GM21526 (cell line): ENCODE measurements at regions not wholly inside any gene's neighbourhood (a gene's known extent, or its start where the extent isn't known, plus 50 kb on each side); places are given as distances from the start of the nearest gene placed in this dataset.

ENCODE experiments used
- ATAC-seq: cut with Tn5 transposase; IDR thresholded peaks from one replicate; pipeline ENCODE4 v1.9.1; 2021; ENCODE audit warnings: moderate library complexity; ENCODE audit not compliant: unreplicated experiment, low FRiP score

DNA sequence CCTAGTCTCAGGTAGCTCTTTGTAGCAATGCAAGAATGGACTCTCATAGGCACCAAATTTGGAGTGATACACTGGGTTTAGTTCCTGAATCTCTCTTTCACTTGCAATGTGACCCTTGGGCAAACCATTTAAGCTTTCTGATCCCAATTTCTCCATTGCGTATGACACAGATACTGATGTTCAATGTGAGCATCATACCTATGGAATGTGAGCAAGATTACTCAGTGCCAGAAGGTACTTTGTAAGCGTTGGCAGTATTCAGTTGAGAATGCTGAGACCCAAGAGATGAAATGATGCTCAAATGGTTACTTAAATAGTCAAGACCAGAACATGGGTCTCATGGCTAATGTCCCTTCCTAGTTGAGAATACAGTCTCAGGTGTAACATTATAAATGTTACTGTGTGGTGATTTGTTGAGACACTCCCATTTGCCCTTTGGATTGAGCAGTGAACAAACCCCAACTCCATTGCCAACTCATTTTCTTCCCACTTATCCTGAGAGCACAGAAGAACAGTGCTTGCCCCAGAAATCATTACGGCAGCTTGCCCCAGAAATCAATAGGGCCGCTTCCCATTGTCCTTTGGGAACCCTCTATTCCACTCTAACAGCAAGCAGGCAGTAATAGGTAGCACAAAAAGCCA, 134.1 kb downstream of the SOX9 start:
- ATAC-seq, result no peak

DNA sequence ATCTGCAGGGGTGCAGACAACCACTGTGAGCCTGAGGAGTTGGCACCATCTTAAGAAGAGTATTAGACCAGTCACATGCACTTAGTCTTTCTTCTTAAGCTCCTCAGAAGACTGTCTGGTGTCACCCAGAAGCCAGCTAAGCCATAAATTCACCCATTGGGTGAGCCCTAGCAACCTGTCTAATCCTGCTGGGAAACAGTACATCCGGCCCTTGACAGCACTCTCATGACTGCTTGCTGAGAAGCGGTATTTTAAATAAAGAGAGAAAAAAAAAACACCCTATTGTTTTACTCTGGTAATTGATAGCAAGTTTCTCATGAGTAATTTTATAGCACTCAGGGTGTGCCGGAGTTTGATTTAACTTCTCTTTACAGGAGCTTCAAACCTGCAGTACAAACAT, 134.7 kb downstream of the SOX9 start:
- ATAC-seq, result no peak

GRCh38 chr17:72258711-72259110, 137.9 kb downstream of the SOX9 start:
- no peak for ATAC-seq

DNA sequence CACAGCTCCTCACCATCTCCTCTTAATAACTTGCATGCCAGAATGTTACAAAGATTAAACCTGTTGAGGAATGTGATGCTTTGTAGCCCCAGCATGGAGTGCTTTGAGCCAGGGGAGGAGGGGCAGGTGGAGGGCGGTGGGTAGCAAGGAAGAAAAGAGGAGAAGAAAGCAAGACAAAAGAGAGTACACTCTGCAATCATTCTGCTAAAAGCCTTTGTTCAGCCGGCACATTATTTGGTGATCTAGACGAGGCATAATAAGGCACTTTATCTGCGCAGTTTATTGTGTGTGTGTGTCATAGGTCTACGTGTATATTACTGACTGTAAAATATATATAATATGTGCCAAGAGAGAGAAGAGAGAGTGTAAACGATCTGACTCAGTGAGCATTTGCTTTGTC, 139.1 kb downstream of the SOX9 start:
- ATAC-seq, result no peak

- no peak for ATAC-seq
Observed at GRCh38 chr17:72262766-72263165, 141.9 kb downstream of the SOX9 start.

DNA sequence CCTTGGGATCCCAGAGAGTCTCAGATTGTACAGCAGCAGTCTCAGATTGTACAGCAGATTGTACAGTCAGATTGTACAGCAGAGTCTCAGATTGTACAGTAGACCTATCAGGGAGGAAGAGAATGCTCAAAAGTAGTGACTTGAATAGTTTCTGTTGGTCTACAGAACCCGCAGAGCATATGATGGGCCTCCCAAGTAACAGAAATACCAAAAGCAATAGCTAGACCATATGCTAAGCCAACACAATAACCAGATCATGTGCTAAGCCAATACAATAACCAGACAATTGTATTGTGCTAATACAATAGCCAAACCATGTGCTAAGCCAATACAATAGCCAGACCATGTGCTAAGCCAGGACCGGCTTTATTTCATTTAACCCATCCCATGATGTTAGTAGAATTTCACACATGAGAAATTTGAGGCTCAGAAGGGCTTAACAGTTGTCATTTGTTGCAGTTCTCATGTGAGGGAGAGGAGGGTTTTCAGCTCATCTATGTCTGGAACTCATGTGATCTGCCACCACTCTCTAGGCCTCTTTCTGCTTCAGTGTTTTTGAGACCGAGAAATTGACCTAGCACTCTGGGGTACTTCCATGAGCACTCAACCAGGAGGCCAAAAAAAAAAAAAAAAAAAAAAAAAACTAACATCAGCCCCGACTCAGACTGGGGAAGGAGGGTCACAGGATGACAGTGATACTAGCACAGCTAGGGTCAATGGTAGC, 144.0 kb downstream of the SOX9 start:
- ATAC-seq, result peak; percentile 73

DNA sequence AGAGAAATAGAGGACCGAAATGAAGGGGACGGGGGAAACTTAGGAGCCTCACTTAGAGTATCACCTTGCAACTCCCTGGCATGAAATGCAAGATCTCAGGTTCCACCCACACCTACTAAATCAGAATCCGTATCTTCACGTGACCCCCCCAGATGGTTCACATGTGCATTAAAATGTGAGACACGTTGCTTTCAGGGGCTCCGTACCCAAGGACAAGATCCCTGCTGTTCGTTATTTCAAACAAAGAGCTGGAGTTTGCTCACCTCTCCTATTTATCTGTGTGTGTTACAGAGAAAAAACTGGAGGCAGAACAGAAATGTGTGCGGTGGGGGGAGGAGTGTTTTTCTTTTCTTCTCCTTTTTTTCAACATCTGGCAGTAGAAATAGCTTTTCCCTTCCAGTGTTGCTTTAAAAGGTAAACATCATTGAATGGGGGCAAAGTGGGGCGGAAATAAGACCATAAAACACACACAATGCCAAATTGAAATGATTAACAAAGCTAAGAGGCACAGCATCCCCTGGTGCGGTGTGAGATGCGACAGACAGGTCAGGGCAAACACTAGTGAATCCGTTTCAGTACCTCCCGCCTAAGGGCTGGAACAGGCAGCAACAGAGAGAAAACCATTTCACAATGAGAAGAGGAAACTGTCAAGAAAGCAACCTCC, 145.4 kb downstream of the SOX9 start:
- no peak for ATAC-seq

DNA sequence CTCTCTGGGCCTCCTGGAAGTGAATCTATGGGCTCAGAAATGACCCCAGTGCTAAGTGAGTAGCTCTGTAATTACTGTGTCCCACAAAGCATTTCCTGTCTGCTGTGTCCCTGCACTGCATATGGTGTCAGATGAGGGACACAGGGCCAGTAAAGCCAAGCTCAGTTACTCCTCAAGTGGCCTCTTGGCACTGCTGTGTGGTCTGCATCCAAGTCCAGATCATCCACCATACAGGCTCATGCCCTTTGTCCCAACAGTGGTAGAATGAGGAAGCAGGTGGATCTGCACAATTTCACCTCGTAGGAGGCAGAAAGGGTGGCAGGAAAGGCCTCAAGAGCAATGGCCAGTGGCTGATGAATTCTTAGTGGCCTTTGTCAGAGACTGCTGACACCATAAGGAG, 146.8 kb downstream of the SOX9 start:
- ATAC-seq, result no peak

DNA sequence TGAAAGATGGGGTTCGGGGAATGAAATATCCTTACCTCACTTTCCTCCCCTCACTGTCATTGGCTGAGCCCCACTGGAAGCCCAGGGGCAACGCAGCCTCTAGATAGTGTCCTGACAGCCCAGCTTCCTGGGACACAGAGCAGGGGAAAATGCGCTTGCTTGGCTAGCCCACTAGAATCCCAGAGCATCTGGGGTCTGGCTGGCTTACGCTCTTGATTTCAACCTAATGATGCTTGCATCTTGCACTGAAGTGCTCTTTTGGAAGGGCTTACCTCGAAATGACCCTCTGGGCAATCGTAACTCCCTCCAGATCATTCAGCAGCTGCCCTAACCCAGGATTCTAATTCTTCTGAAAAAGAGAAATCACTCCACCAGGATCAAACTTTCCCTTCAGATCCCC, 147.6 kb downstream of the SOX9 start:
- no peak for ATAC-seq

GRCh38 chr17:72270273-72270924, 149.6 kb downstream of the SOX9 start:
- no peak for ATAC-seq

- ATAC-seq, result no peak
Observed at GRCh38 chr17:72271603-72272002, 150.8 kb downstream of the SOX9 start.

DNA sequence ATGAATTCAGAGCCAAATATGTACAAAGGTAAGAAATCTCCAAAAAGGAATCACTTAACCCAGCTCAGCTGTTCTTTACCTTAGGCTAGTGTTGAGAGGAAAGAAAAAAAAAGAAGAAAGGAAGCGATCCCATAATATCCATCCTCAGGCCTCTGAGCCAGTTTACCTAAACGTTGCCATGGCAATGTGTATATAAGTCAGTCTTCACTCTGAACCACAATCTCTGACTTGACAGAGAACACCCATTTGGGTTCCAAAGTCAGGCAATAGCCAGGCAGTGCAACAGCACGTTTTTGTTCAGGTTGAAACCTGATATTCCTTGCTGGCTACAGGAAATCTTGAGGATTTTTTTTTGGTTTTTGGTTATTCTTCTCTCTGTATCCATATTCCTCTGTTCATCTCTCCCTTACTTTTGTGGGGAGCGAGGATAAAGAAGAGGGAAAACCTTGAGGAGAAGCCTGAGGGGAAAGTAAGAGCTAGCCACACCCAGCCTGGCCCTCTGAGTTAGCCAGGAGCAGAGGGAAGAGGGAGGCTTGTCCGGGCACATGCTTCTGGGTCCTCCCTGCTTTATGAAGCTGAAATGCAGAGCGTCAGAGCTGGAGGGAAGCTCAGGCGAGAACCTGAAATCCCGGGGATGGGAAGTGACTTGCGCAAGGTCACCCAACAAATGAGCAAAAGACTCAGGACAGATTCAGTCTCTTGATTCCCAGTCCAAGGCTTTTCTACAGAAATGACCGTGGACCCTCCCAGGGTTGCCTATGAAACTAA, 152.7 kb downstream of the SOX9 start:
- no peak for ATAC-seq

GRCh38 chr17:72274614-72275013, 153.8 kb downstream of the SOX9 start:
- no peak for ATAC-seq

GRCh38 chr17:72280881-72281280, 160.1 kb downstream of the SOX9 start:
- ATAC-seq, result no peak

GRCh38 chr17:72282439-72283029, 161.7 kb downstream of the SOX9 start:
- no peak for ATAC-seq

GRCh38 chr17:72284806-72285205, 164.0 kb downstream of the SOX9 start:
- no peak for ATAC-seq

DNA sequence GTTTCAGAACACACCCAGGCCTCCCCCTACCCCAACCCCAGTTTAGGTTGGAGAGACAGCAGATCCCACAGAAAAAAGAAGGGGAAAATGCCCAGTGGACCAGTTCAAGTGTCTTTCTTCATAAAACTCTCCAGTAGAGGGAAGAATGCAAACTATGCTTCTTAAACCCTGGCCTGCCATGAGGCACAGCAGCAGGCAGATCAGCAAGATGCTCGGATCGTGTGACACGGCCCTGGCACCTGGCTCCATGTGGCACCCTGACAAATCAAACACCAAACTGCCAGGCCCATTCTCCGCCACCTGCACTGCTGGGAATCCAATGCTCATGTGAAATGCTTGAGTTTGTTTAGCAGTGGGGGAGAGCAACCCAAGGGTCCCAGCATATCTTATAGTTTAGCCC, 166.8 kb downstream of the SOX9 start:
- no peak for ATAC-seq

DNA sequence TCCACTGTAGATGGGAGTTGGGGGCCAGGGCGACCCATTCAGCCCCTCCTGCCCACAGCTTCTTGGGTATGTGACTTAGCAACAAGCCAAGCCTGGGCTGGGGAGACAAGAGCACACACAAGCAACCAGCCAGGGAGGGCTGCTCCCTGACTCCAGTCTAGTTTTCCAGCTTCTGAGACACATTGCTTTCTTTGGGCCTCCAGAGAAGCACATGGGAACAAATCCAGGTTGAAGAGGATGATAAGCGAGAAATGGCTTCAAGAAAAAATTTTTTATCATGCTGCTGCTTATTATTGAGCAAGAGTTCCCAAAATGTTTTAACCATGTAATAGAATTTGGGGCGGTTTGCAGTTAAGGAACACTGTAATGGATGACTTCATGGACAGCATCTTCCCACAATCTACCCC, 173.7 kb downstream of the SOX9 start:
- no peak for ATAC-seq

GRCh38 chr17:72295916-72296315, 175.1 kb downstream of the SOX9 start:
- ATAC-seq, result no peak

GRCh38 chr17:72296456-72296855, 175.6 kb downstream of the SOX9 start:
- ATAC-seq, result no peak
